ENCODE measurements at regions not wholly inside any gene's neighbourhood (a gene's known extent, or its start where the extent isn't known, plus 50 kb on each side); places are given as distances from the start of the nearest gene placed in this dataset.

GRCh38 chr14:85296456-85297210, 233.3 kb upstream of the FLRT2 start:
- H3K27me3 ChIP-seq (ENCODE audit: insufficient read depth, low read depth, low read length): no peaks in the 10 kb centered on the region
- H3F3A ChIP-seq (ENCODE audit: insufficient read depth, low read length, poor library complexity, severe bottlenecking): no peaks in the 10 kb centered on the region
- no peaks in the 10 kb centered on the region for H3K9me3 ChIP-seq (ENCODE audit: low read length)
- H4K20me1 ChIP-seq (ENCODE audit: insufficient read depth): no peaks in the 10 kb centered on the region
- no peak overlapping the region for H3K4me3 ChIP-seq (ENCODE audit: low read length)
- H3K27ac ChIP-seq (ENCODE audit: low read length): no peak overlapping the region
- no peaks in the 10 kb centered on the region for H3K79me2 ChIP-seq (replicated peaks; ENCODE audit: insufficient read depth, low read length)
- H2AFZ ChIP-seq (ENCODE audit: low read depth, low read length): no peak overlapping the region
- no peak overlapping the region for H3K4me2 ChIP-seq (ENCODE audit: low read length)
- TF ChIP-seq MXI1 (conservative IDR thresholded peaks at IDR 0.05; ENCODE audit: poor library complexity, severe bottlenecking) (no peak), TAF1 (IDR thresholded peaks at IDR 0.05; ENCODE audit: low read depth) (no peak), SMC3 (conservative IDR thresholded peaks at IDR 0.05; ENCODE audit: poor library complexity) (no peak)
- TF ChIP-seq, protein P1, sequence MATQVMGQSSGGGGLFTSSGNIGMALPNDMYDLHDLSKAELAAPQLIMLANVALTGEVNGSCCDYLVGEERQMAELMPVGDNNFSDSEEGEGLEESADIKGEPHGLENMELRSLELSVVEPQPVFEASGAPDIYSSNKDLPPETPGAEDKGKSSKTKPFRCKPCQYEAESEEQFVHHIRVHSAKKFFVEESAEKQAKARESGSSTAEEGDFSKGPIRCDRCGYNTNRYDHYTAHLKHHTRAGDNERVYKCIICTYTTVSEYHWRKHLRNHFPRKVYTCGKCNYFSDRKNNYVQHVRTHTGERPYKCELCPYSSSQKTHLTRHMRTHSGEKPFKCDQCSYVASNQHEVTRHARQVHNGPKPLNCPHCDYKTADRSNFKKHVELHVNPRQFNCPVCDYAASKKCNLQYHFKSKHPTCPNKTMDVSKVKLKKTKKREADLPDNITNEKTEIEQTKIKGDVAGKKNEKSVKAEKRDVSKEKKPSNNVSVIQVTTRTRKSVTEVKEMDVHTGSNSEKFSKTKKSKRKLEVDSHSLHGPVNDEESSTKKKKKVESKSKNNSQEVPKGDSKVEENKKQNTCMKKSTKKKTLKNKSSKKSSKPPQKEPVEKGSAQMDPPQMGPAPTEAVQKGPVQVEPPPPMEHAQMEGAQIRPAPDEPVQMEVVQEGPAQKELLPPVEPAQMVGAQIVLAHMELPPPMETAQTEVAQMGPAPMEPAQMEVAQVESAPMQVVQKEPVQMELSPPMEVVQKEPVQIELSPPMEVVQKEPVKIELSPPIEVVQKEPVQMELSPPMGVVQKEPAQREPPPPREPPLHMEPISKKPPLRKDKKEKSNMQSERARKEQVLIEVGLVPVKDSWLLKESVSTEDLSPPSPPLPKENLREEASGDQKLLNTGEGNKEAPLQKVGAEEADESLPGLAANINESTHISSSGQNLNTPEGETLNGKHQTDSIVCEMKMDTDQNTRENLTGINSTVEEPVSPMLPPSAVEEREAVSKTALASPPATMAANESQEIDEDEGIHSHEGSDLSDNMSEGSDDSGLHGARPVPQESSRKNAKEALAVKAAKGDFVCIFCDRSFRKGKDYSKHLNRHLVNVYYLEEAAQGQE (IDR thresholded peaks at IDR 0.05; ENCODE audit: borderline replicate concordance): no peak
- no peak overlapping the region for H3K9ac ChIP-seq (ENCODE audit: low read length)
- H3K36me3 ChIP-seq (ENCODE audit: insufficient read depth, low read length): no peaks in the 10 kb centered on the region
- H3K9me2 ChIP-seq (ENCODE audit: insufficient read depth, low read length): no peaks in the 10 kb centered on the region

DNA sequence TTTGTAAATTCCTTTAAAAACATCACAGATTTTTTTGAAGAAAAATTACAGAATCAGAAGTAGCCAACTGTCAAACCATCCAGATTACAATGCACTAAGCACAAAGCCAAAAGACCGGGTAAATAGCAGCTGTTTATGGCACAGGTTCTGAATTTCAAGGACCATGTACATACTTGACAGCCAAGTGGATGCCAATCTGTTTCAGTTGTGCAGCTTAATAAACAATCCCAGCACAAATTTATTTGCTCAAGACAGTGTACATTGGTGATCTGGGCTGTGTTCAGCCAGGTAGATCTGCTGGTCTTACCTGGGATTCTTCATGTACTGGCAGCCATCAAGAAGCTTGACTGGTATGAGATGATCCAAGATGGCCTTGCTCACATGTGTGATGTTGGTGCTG, 229.8 kb upstream of the FLRT2 start:
- no peaks in the 10 kb centered on the region for H3K36me3 ChIP-seq (ENCODE audit: insufficient read depth, low read length)

More for the DNA sequence above, 229.8 kb upstream of the FLRT2 start:
- TF ChIP-seq RAD21 (conservative IDR thresholded peaks at IDR 0.05): no peak
- TF ChIP-seq, protein P1 (IDR thresholded peaks at IDR 0.05; ENCODE audit: borderline replicate concordance): no peak
- TF ChIP-seq POLR2AphosphoS5 (IDR thresholded peaks at IDR 0.05): no peak
- no peak for TF ChIP-seq TAF1 (IDR thresholded peaks at IDR 0.05; ENCODE audit: low read depth)
- TF ChIP-seq MXI1 (conservative IDR thresholded peaks at IDR 0.05; ENCODE audit: poor library complexity, severe bottlenecking): no peak
- TF ChIP-seq SMC3 (conservative IDR thresholded peaks at IDR 0.05; ENCODE audit: poor library complexity): no peak
- no peak for TF ChIP-seq EP300 (conservative IDR thresholded peaks at IDR 0.05; ENCODE audit: poor library complexity, severe bottlenecking)
- TF ChIP-seq, protein P2, sequence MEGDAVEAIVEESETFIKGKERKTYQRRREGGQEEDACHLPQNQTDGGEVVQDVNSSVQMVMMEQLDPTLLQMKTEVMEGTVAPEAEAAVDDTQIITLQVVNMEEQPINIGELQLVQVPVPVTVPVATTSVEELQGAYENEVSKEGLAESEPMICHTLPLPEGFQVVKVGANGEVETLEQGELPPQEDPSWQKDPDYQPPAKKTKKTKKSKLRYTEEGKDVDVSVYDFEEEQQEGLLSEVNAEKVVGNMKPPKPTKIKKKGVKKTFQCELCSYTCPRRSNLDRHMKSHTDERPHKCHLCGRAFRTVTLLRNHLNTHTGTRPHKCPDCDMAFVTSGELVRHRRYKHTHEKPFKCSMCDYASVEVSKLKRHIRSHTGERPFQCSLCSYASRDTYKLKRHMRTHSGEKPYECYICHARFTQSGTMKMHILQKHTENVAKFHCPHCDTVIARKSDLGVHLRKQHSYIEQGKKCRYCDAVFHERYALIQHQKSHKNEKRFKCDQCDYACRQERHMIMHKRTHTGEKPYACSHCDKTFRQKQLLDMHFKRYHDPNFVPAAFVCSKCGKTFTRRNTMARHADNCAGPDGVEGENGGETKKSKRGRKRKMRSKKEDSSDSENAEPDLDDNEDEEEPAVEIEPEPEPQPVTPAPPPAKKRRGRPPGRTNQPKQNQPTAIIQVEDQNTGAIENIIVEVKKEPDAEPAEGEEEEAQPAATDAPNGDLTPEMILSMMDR (IDR thresholded peaks at IDR 0.05; ENCODE audit: poor library complexity, severe bottlenecking): no peak
- no peak for TF ChIP-seq EZH2 (IDR thresholded peaks at IDR 0.05; ENCODE audit: borderline replicate concordance, insufficient read depth, low read length, poor library complexity, severe bottlenecking)
- Histone ChIP-seq H3K9me3 (ENCODE audit: low read length) (no peaks in the 10 kb centered on the region), H3F3A (ENCODE audit: insufficient read depth, low read length, poor library complexity, severe bottlenecking) (no peaks in the 10 kb centered on the region), H3K4me2 (ENCODE audit: low read length) (no peak overlapping the region), H3K9ac (ENCODE audit: low read length) (no peak overlapping the region), H3K27ac (ENCODE audit: low read length) (no peak overlapping the region), H3K9me2 (ENCODE audit: insufficient read depth, low read length) (no peaks in the 10 kb centered on the region), H3K79me2 (replicated peaks; ENCODE audit: insufficient read depth, low read length) (no peaks in the 10 kb centered on the region), H3K4me3 (ENCODE audit: low read length) (no peak overlapping the region), H3K27me3 (ENCODE audit: insufficient read depth, low read depth, low read length) (no peaks in the 10 kb centered on the region), H2AFZ (ENCODE audit: low read depth, low read length) (no peak overlapping the region), H4K20me1 (ENCODE audit: insufficient read depth) (no peaks in the 10 kb centered on the region)
